GM19463 (cell line): ENCODE measurements at regions not wholly inside any gene's neighbourhood (a gene's known extent, or its start where the extent isn't known, plus 50 kb on each side); places are given as distances from the start of the nearest gene placed in this dataset.

Source experiments
- ATAC-seq: cut with Tn5 transposase; IDR thresholded peaks from one replicate; pipeline ENCODE4 v1.9.1; 2021; ENCODE audit warnings: mild to moderate bottlenecking, moderate library complexity; ENCODE audit not compliant: unreplicated experiment

DNA sequence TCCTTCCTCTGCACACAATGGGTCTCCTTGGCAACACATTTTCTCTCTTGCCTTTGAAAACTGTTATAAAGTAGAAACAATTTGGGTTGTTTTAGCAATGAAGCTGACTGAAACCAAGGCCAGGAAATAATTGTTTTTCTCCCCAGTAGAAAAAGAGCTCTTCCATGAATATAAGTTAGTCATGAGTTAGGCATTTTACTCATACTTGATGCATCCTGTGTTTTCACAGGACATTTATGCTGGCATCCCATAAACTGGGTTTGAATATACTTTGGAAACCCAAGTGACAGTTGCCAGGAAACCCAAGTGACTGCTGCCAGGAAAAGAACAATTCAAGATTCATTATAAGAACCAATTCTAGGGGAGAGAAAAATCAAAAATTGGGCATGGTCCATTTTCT lies 128.6 kb upstream of the NPY2R start:
- ATAC-seq: no peak

DNA sequence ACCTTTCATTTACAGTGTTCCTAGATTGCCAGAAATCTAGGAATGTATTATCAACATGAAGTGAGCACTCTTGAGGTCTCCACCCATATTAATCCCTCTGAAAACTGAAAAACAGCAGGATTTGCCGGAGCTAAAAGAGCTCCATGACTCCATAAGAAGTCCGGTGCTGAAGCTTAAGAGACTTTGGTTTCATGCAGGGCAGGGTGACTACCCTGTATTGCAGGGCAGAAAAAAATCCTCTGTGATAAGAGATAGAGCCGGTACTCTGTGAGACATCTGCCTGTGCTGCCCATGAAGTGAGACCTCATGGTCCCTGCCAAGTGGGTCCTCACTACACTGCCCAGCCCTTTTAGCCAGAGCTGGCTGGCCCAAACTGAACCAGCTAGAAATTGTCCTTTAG lies 127.2 kb upstream of the NPY2R start:
- no peak for ATAC-seq

DNA sequence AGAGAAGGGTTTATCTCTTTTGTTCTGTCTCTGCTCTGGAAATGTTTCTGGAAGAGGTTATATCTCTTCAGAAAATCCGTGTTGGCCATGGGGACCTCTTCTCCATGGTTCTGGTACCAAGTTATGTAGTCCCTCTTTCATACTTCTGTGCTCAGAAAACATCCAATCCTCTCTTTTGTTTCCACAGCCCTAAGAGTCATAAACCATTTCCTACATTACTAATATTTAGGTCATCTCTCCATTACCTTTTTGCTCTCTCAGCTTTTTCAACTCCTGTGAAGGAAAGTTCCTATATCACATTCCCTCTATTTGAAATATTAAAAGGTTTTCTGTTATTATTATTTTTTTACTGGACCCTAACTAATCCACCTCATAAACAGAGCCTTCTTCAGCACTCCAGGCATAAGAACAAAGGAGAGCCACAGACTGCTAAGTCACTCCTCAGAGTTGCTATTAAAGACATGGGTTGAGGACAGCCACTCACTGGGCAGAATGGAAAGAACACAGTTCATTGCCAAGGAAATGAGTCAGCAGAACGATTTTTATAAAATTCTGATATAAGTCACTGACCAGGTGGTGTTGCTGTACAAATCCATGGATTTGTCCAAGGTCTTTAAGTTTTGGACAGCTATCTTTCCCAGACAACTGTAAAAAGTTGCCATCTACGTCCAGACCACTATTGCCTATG lies 122.4 kb upstream of the NPY2R start:
- no peak for ATAC-seq

DNA sequence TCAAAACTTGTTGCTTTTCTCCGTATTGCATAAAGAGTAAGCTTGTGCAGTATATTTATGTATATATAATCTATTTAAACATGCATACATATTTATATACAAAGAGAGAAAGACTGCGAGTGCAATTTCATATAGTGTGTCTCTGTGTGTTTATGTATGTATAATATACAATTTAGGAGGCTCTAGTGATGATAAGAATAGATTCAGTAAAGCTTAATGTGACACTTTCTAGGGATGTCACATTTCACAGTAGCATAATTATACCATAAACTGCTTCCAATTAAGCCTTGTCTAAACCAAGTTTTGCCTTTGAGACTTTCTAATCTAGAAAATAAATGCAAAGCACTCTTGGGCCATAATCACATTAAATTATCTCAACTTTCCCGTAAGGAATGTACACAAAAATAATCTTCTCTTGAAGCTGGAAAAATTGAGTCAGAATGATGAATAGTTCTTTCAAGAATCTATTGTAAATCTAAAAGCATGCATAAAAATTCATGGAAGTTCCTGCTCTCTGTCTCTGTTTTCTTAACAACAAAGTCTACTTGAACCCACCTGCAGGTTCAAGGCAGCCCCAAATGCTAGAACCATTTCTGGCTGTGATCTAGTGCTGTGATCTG lies 114.1 kb upstream of the NPY2R start:
- no peak for ATAC-seq

DNA sequence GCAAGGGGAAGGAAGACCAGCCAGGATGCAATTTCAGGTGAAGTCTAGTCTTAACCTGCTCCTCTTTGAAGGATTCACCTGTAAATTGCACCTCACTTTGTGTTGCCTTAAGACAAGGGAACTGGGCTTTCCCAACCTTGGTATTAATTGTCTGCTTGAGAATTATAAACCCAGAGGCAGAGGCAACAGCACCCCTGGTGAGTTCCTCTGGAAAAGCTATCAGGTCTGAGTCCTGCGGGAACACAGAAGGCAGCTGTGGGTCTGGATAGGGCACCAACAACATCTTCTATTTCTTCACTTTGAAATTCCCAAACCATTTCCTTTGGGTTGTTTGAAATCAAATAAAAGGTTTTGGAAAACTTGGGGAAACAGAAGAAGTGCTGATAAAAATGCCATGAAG lies 109.2 kb upstream of the NPY2R start:
- no peak for ATAC-seq

DNA sequence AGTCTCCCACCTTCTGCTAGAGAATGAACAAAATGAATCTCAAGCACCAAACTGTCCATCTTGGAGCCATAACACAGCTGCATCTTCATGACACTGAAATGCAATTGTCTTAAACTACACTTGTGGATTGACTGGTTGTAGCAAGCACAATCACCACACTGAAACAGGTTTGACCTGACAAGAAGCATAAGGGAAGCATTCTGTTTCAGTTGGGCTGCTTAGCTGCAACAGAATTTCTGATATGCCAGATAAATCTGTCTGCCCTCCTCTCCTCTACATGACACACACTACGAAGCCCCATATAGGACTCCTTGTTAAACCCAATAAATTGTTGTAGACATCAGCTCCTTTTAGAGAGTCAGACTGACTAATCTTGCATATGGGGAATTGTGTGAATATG lies 101.8 kb upstream of the NPY2R start:
- ATAC-seq: no peak

DNA sequence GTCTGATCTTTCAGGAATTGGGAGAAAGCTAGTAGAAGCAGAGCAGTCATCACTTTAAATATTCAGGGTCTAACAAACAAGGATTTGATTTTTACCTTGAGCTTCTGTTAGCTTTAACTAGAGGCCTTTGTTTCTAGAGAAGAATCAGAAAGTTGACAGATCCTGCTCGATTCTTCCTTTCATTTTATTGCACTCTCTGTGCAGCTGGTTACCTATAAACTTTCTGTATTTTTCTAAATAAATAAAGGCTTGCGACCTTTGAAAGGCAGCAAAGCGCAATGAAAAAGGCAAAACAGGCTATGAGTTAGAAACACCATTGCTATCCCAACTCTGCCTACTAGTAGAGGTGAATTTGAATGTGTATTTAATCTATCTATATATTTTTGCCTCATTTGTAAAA lies 101.4 kb upstream of the NPY2R start:
- no peak for ATAC-seq

DNA sequence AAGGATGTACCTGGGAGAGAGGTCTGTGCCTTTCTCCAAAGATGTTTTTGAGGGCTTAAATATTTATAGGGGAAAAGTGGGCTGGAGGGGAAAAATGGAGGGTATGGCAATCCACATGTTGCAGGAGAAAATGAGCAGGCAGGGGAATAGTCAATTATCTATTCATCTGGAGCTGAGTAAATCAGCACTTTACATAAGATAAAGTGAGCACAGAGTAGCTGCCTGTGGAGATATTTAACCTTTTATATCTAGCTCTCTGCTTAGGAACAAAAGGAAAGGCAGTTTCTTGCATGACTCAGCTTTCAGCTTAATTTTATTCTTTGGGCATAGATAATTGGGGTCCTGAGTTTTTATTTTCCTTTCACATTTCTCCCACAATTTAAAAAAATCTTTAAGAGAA lies 93.6 kb upstream of the NPY2R start:
- ATAC-seq: no peak

DNA sequence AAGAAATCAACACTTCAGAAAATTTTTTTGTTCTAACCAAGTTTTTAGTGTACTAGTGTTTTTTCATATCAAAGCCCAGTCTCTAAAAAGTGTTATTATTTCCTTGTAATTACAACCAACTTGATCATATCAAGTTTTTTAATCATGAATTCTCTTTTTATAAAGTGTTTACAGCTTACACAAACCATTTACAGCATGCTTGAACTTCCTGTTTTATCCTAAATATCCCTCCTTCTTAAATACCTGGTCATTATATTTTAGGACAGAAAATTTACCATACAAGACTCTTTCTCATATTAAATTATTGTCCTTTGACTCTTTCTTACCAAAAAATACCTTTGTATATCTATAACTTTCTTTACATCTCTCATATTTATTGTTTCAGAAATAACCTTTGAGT lies 89.4 kb upstream of the NPY2R start:
- ATAC-seq: no peak

DNA sequence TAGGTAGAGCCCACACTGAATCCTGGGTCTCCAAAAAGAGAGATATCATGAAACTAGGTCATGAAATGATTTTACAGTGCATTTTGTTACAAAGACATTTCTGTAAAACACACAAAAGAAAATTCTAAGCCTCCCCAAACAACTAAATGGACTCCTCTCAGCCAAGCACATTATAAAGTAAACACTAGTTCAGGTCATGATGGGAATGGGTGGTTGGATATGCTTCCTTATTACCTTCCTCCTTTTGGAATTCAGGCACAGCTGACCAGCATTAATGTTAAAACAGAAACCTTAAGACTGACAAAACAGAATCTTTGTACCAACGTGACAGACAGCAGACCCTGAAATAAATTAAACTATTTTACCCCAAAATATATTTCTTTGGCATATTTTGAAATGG lies 87.9 kb upstream of the NPY2R start:
- no peak for ATAC-seq

DNA sequence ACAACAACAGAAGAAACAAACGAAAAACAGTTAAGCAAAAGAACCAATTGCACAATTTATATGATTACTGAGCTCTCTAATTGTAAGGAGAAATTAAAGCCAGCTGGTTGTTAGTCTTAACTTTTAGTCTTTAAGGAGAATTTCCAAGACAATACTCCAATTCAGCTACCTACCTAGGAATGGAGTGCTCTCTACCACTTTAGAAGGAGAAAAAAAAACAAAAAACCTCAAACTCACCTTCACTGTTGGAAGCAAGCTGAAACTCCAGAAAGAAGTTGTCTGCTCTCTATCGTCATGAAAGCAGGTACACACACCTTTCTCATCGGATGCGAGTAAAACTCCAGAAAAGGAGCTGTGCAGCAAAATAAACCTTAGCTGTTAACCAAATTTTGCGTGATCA lies 86.1 kb upstream of the NPY2R start:
- no peak for ATAC-seq

- ATAC-seq: no peak
These were observed 74.3 kb upstream of the NPY2R start for GRCh38 chr4:155134136-155134535.

DNA sequence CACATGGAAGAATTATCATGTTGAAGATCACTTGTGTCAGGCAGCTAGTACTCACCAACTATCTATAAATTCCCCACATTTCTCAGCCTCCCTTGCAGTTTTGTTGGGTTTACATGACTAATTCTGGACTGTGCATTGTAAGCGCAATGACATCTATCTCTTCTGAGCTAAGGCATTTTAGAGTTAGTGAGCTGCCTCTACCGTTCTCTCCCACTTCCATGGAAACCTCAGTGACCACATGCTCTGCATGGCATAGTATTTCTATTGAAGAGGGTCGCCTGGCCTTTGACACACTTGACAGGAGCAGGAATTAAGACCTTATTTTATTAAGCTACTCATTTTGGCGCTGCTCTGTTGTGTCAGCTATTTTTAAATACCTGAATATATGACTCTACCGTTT lies 67.5 kb upstream of the NPY2R start:
- ATAC-seq: no peak

DNA sequence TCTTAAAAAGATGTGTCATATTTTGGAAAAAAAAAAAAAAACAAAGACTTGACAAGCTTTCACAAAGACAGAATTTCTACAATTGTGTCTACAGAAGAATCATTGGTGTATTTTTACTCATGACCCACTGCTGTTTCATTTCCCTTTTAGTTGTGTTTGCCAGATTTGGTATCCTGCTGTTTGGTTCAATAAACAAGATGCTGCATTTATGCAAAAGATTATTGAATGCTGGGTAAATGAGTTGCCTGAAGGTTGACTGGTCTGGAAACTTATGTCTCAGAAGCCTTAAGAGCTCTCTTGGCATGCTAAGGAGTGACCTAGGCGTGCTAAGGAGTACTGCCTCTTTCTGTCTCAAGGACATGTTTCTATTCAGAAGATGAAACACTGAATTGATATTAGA lies 64.9 kb upstream of the NPY2R start:
- no peak for ATAC-seq
